Skeletal muscle tissue (tissue), 3 donors: ENCODE measurements at regions not wholly inside any gene's neighbourhood (a gene's known extent, or its start where the extent isn't known, plus 50 kb on each side); places are given as distances from the start of the nearest gene placed in this dataset.

ENCODE experiments used
- H3K27ac ChIP-seq: one replicate; pipeline ENCODE4 v1.7.0; 2013; ENCODE audit warnings: mild to moderate bottlenecking, low read depth, low read length, inconsistent platforms
- H3K27me3 ChIP-seq, 3 donors: one replicate each; pipeline ENCODE4 v1.7.0; 2013; ENCODE audit warnings: low read length in 3 of 3; ENCODE audit not compliant: control insufficient read depth in 3 of 3, insufficient read depth in 3 of 3
- H3K36me3 ChIP-seq, 3 donors: one replicate each; pipeline ENCODE4 v1.7.0; 2013; ENCODE audit warnings: low read length in 3 of 3; ENCODE audit not compliant: control insufficient read depth in 3 of 3, insufficient read depth in 3 of 3
- H3K4me1 ChIP-seq, 3 donors: one replicate each; pipeline ENCODE4 v1.7.0; 2013; ENCODE audit warnings: low read length in 3 of 3, mild to moderate bottlenecking in 3 of 3; ENCODE audit not compliant: control insufficient read depth in 3 of 3, insufficient read depth in 3 of 3
- H3K4me3 ChIP-seq, 3 donors: one replicate each; pipeline ENCODE4 v1.7.0; 2013; ENCODE audit warnings: low read length in 3 of 3
- H3K9ac ChIP-seq, 3 donors: one replicate each; pipeline ENCODE4 v1.7.0; 2013; ENCODE audit warnings: low read length in 3 of 3, mild to moderate bottlenecking in 3 of 3, moderate library complexity in 2 of 3, low read depth in 1 of 3
- H3K9me3 ChIP-seq, 3 donors: one replicate each; pipeline ENCODE4 v1.7.0; 2013; ENCODE audit warnings: low read length in 3 of 3; ENCODE audit not compliant: control insufficient read depth in 3 of 3
- donor health status: Osteomylitis.

DNA sequence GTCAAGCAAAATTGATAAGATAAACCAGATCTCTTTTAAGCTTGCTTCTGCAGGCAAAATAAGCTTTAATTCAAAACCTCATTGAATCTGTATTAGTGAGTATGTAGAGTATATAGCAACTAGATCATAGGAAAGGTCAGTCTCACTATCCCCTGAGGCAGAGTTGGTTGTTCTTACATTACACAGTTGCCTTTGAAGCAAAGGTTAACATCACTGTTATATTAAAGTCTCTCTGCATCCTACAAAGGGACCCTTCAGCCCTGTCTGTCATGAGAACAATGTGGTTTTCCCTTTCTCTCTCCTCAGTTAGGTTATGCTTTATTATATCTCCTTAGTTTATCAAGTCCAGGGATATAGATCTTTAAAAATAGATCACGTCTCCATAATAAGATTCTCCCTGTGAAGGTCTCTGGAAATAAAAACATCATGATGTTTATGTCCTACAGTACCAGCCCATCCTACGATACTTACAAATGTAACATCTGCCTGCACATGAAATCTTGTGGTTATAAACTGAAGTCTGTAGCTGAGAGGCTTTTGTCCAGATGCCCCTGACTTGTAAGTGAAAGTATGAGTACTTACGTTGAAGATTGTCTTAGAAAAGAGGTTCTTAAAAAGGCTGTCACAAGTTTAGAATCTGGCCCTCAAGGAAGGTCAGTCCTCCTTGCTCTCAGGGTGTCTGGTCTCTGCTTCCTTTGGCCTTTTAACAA, 103.6 kb downstream of the VIP start:
- Histone ChIP-seq H3K9ac (no peak overlapping the region), H3K9me3 (no peaks in the 10 kb centered on the region), H3K36me3 (no peaks in the 10 kb centered on the region), H3K27ac (no peak overlapping the region), H3K27me3 (no peaks in the 10 kb centered on the region), H3K4me3 (no peak overlapping the region), H3K4me1 (no peaks in the 10 kb centered on the region)

DNA sequence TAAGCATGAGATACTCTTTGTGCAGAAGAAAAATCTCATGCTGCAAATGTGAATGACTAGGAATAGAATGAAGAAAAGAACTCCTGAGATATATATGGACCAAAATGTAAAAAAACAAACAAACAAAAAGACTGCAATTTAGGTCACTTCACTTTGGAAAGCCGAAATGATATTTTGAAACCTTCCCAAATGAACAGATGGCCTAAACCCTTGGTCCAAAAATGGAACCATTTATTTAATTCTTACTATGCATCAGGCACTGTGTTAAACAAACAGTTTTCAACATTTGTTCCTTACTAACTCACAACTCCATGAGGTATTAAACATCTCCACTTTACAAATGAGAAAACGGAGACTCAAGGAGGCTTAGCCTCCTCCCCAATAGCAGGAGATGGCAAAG, 107.5 kb downstream of the VIP start:
- Histone ChIP-seq H3K4me3 (no peak overlapping the region), H3K9me3 (no peaks in the 10 kb centered on the region), H3K27me3 (no peaks in the 10 kb centered on the region), H3K36me3 (no peaks in the 10 kb centered on the region), H3K4me1 (no peaks in the 10 kb centered on the region), H3K27ac (no peak overlapping the region), H3K9ac (no peak overlapping the region)

DNA sequence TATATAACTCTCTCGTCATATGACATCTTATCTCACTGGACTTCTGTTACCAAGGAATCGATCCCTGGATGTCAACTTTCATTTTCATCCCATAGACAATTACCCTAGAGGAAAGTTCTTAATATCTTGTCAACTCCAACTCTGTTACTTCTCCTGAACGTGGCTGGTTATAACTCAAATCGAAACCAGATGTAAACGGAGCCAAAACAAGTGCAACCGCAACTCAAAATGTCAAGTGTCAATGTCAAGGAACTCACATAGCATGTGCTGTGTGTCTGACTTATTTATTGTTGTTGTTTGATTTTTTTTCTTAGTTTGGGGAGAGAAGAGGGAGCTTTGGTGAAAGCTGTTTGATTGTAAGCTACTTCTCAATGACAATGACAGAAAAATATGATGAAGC, 108.6 kb downstream of the VIP start:
- Histone ChIP-seq H3K9me3 (no peaks in the 10 kb centered on the region), H3K27me3 (no peaks in the 10 kb centered on the region), H3K9ac (peak overlapping the region in 1 of 3 donors; percentile 19), H3K4me1 (no peaks in the 10 kb centered on the region), H3K36me3 (no peaks in the 10 kb centered on the region), H3K27ac (no peak overlapping the region), H3K4me3 (peak overlapping the region in 1 of 3 donors; percentile 16)

DNA sequence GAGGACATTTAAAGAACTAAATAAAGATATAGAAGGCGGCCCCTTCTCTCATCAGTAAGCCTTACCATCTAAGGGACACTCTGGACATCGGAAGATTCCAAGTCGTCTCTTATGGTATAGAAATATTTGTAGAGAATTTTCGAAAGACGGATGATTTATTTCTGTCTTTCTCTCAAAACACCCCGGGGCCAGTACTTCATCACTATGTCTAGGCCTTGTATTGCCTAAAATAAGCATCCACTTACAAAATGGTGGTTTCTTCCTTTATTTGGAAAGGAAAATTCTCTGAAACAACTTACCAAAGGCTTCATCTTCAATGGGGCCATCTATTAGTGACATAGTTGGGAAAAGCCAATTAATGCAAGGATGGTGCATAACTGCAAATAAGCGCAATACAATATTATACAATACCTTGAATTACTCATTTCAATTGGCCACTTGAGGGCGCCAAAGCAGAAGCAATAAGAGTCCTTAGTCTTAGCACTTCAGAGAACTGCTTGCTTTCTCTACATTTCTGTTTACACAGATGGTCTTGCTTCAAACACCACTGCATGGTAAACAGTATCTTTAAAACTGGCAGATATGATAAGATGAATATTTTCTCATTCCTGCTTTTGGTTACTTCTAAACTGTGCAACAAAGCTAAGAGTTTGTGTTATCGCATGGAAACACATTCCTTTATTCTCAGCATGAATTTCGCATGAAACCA, 113.2 kb downstream of the VIP start:
- Histone ChIP-seq H3K4me1 (no peaks in the 10 kb centered on the region), H3K36me3 (no peaks in the 10 kb centered on the region), H3K27me3 (no peaks in the 10 kb centered on the region), H3K9me3 (no peaks in the 10 kb centered on the region), H3K9ac (no peak overlapping the region), H3K27ac (no peak overlapping the region), H3K4me3 (no peak overlapping the region)

DNA sequence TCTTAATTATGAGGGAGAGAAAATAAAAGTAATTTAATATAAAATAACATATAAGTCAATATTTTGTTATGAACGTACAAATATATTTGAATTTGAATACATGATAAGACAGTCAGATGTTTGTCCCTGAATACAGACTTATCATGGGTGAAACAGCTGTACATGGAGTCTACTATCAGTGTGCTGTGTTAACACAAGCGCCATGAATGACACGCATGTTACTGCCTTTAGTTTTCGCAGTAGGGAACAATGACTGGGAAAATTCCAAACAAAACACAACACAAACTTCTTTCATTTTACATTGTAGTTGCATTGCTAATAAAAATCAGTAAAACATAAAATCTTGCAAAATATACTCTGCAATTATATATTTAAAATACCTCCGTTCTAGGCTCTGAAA, 108.6 kb downstream of the FBXO5 start:
- no peak overlapping the region for H3K9ac ChIP-seq
- no peaks in the 10 kb centered on the region for H3K36me3 ChIP-seq
- H3K4me3 ChIP-seq, result no peak overlapping the region
- no peaks in the 10 kb centered on the region for H3K9me3 ChIP-seq
- H3K27ac ChIP-seq, result no peak overlapping the region
- no peaks in the 10 kb centered on the region for H3K4me1 ChIP-seq
- H3K27me3 ChIP-seq, result no peaks in the 10 kb centered on the region

DNA sequence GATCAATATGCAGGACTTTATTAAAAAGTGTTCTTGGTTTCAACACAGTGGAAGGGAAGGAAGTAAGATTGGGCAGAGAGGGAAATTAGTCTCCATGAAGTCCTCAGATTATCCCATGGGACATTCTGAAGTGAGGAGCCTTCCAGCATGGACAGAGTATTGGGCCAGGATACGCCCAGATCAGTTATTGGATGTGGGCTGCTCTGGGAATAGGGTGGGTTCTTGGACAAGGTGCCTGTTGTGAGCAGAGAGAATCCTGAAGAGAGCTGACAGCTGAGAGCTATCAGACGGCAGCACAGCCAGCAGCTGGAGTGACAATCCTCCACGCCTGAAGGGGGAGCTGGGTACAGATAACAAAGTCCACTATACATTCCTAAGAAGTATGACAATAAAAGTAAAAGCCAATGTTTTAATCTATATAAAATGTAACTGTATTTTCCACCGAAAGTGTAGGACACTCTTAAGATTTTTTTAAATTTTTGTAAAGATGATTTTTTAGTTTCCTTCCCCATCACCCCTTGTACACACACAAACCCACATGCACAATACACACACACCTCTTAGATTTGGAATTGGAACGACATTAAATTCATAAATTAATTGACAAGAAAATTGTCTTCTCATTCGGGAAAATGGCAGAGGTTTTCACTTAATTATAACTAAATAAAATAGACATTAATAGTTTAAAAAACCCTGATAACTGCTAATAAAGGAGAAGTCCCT, 107.8 kb downstream of the FBXO5 start:
- Histone ChIP-seq H3K9ac (no peak overlapping the region), H3K4me1 (no peaks in the 10 kb centered on the region), H3K4me3 (no peak overlapping the region), H3K27me3 (no peaks in the 10 kb centered on the region), H3K36me3 (no peaks in the 10 kb centered on the region), H3K27ac (no peak overlapping the region), H3K9me3 (no peaks in the 10 kb centered on the region)

DNA sequence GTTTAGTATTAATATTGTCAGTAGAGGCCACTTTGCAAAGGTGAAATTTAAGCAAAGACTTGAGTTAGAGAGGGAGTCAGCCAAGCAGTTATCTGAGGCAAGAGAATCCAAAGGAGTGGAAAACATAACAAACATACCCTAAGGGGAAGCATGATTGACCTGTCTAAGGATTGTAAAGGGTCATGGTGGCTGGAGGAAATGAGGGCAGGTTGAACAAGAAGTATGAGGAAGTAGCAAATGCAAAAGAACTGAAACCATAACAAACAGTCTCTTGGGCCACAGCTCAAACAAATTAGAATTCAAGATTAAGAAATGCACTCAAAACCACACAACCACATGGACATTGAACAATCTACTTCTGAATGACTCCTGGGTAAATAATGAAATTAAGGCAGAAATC, 103.2 kb downstream of the FBXO5 start:
- H3K4me3 ChIP-seq, result no peak overlapping the region
- no peak overlapping the region for H3K9ac ChIP-seq
- no peaks in the 10 kb centered on the region for H3K4me1 ChIP-seq
- no peaks in the 10 kb centered on the region for H3K36me3 ChIP-seq
- no peak overlapping the region for H3K27ac ChIP-seq
- H3K9me3 ChIP-seq, result peaks cover 0 to 4% (median 0%) of the 10 kb centered on the region in 3 donors
- H3K27me3 ChIP-seq, result no peaks in the 10 kb centered on the region

DNA sequence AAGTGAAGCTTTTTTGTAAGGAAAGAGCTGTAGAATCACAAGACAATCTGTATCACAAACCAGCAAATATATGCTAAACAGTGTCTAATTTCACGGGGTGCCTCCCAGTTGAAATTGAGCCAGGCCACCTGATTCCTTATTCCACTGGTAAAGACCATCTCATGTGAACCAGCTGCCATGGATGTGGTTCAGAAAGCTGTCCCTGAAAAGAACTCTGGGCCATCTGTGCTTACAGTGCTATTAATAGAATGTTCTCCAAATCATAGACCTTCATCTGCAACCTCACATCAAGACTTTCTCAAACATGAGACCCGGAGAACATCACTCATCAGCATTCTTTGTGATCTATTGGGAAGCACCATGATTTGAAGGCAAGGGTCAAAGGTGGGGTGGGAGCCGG, 89.7 kb downstream of the FBXO5 start:
- no peaks in the 10 kb centered on the region for H3K36me3 ChIP-seq
- no peaks in the 10 kb centered on the region for H3K27me3 ChIP-seq
- H3K27ac ChIP-seq, result peak overlapping the region; percentile 48
- peak overlapping the region in 1 of 3 donors; percentile 8 for H3K4me3 ChIP-seq
- H3K4me1 ChIP-seq, result peaks cover 7 to 12% (median 9%) of the 10 kb centered on the region in 3 donors
- no peak overlapping the region for H3K9ac ChIP-seq
- H3K9me3 ChIP-seq, result no peaks in the 10 kb centered on the region

DNA sequence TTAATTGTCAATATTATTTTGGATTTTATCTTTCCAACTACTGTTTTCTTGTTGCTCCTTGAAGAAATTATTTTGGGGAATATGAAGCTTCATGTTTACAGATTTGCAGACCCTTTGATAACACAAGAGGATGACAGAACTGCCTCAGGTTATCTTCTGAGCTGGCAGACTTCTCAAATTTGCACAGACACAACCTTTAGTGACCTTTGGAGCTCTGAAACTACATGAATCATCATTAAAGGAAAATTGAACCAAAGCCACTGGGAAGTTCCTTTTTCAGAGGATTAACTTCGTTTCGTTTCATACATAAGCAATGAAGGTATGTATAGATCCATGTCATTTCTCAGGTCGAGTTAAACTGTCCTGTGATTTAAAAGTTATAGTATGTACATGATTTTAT, 85.9 kb downstream of the FBXO5 start:
- no peak overlapping the region for H3K4me3 ChIP-seq
- H3K4me1 ChIP-seq, result peaks cover 7 to 9% (median 8%) of the 10 kb centered on the region in 3 donors
- H3K36me3 ChIP-seq, result no peaks in the 10 kb centered on the region
- no peak overlapping the region for H3K9ac ChIP-seq
- no peaks in the 10 kb centered on the region for H3K9me3 ChIP-seq
- H3K27ac ChIP-seq, result no peak overlapping the region
- no peaks in the 10 kb centered on the region for H3K27me3 ChIP-seq

DNA sequence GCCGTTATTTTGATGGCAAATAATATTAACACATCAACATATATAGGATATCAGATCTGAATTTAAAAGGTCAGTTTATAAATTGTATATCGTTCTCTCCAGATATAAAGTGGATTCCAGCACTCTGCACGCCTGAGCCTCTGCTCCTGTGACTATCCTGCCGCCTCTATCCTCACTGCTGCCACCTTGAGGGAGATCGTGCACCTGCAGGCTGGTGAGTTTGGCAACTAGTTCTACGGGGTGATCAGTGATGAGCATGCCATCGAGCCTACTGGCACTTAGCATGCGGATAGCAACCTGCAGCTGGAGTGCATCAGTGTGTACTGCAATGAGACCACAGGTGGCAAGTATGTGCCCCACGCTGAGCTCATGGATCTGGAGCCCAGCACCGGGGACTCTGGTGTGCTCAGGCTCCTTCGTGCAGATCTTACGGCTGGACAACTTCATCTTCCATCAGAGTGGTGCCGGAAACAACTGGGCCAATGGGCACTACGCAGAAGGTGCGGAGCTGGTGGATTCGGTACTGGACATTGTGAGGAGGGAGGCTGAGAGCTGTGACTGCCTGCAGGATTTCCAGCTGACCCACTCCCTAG, 84.9 kb downstream of the FBXO5 start:
- Histone ChIP-seq H3K9me3 (no peaks in the 10 kb centered on the region), H3K27ac (no peak overlapping the region), H3K9ac (no peak overlapping the region), H3K27me3 (no peaks in the 10 kb centered on the region), H3K4me3 (no peak overlapping the region), H3K4me1 (peaks cover 7 to 8% (median 7%) of the 10 kb centered on the region in 3 donors), H3K36me3 (no peaks in the 10 kb centered on the region)
